ENCODE measurements at regions not wholly inside any gene's neighbourhood (a gene's known extent, or its start where the extent isn't known, plus 50 kb on each side); places are given as distances from the start of the nearest gene placed in this dataset.

GRCh38 chr12:45566257-45566656, 163.2 kb upstream of the ARID2 start:
- Histone ChIP-seq H3K9me3 (ENCODE audit: control insufficient read depth in 5 of 5, low read length in 5 of 5) (peaks cover 0 to 4% (median 0%) of the 10 kb centered on the region in 5 donors), H3K27ac (ENCODE audit: low read depth, low read length) (no peak overlapping the region)

GRCh38 chr12:45568808-45569207, 160.7 kb upstream of the ARID2 start:
- Histone ChIP-seq H3K27ac (ENCODE audit: low read depth, low read length) (no peak overlapping the region), H3K27me3 (ENCODE audit: control insufficient read depth in 5 of 5, insufficient read depth in 4 of 5, low read length in 5 of 5) (no peaks in the 10 kb centered on the region), H3K4me3 (ENCODE audit: low read depth in 1 of 5, low read length in 5 of 5) (no peak overlapping the region)

More at GRCh38 chr12:45566257-45566656, 163.2 kb upstream of the ARID2 start:
- no peaks in the 10 kb centered on the region for H3K27me3 ChIP-seq (ENCODE audit: control insufficient read depth in 5 of 5, insufficient read depth in 4 of 5, low read length in 5 of 5)
- no peak overlapping the region for H3K9ac ChIP-seq (ENCODE audit: low read length in 5 of 5)
- H3K4me3 ChIP-seq (ENCODE audit: low read depth in 1 of 5, low read length in 5 of 5): no peak overlapping the region
- H3K36me3 ChIP-seq (ENCODE audit: control insufficient read depth in 5 of 5, insufficient read depth in 5 of 5, low read length in 5 of 5): no peaks in the 10 kb centered on the region
- H3K4me1 ChIP-seq (ENCODE audit: control insufficient read depth in 5 of 5, insufficient read depth in 5 of 5, low read length in 5 of 5): no peaks in the 10 kb centered on the region

GRCh38 chr12:45570501-45570900, 159.0 kb upstream of the ARID2 start:
- Histone ChIP-seq H3K36me3 (ENCODE audit: control insufficient read depth in 5 of 5, insufficient read depth in 5 of 5, low read length in 5 of 5) (no peaks in the 10 kb centered on the region), H3K27me3 (ENCODE audit: control insufficient read depth in 5 of 5, insufficient read depth in 4 of 5, low read length in 5 of 5) (no peaks in the 10 kb centered on the region), H3K4me3 (ENCODE audit: low read depth in 1 of 5, low read length in 5 of 5) (no peak overlapping the region), H3K27ac (ENCODE audit: low read depth, low read length) (no peak overlapping the region), H3K4me1 (ENCODE audit: control insufficient read depth in 5 of 5, insufficient read depth in 5 of 5, low read length in 5 of 5) (no peaks in the 10 kb centered on the region), H3K9me3 (ENCODE audit: control insufficient read depth in 5 of 5, low read length in 5 of 5) (no peaks in the 10 kb centered on the region), H3K9ac (ENCODE audit: low read length in 5 of 5) (no peak overlapping the region)

More at GRCh38 chr12:45568808-45569207, 160.7 kb upstream of the ARID2 start:
- H3K4me1 ChIP-seq (ENCODE audit: control insufficient read depth in 5 of 5, insufficient read depth in 5 of 5, low read length in 5 of 5): no peaks in the 10 kb centered on the region
- no peaks in the 10 kb centered on the region for H3K9me3 ChIP-seq (ENCODE audit: control insufficient read depth in 5 of 5, low read length in 5 of 5)
- H3K9ac ChIP-seq (ENCODE audit: low read length in 5 of 5): no peak overlapping the region
- H3K36me3 ChIP-seq (ENCODE audit: control insufficient read depth in 5 of 5, insufficient read depth in 5 of 5, low read length in 5 of 5): no peaks in the 10 kb centered on the region

GRCh38 chr12:45572114-45572513, 157.4 kb upstream of the ARID2 start:
- H3K9me3 ChIP-seq (ENCODE audit: control insufficient read depth in 5 of 5, low read length in 5 of 5): no peaks in the 10 kb centered on the region
- no peaks in the 10 kb centered on the region for H3K27me3 ChIP-seq (ENCODE audit: control insufficient read depth in 5 of 5, insufficient read depth in 4 of 5, low read length in 5 of 5)
- no peak overlapping the region for H3K4me3 ChIP-seq (ENCODE audit: low read depth in 1 of 5, low read length in 5 of 5)
- H3K27ac ChIP-seq (ENCODE audit: low read depth, low read length): no peak overlapping the region
- peaks cover 0 to 14% (median 13%) of the 10 kb centered on the region in 5 donors for H3K4me1 ChIP-seq (ENCODE audit: control insufficient read depth in 5 of 5, insufficient read depth in 5 of 5, low read length in 5 of 5)
- H3K36me3 ChIP-seq (ENCODE audit: control insufficient read depth in 5 of 5, insufficient read depth in 5 of 5, low read length in 5 of 5): no peaks in the 10 kb centered on the region
- no peak overlapping the region for H3K9ac ChIP-seq (ENCODE audit: low read length in 5 of 5)

GRCh38 chr12:45575417-45575816, 154.1 kb upstream of the ARID2 start:
- H3K9me3 ChIP-seq (ENCODE audit: control insufficient read depth in 5 of 5, low read length in 5 of 5): no peaks in the 10 kb centered on the region
- peaks cover 0 to 14% (median 13%) of the 10 kb centered on the region in 5 donors for H3K4me1 ChIP-seq (ENCODE audit: control insufficient read depth in 5 of 5, insufficient read depth in 5 of 5, low read length in 5 of 5)

GRCh38 chr12:45575823-45576475, 153.6 kb upstream of the ARID2 start:
- Histone ChIP-seq H3K36me3 (ENCODE audit: control insufficient read depth in 5 of 5, insufficient read depth in 5 of 5, low read length in 5 of 5) (no peaks in the 10 kb centered on the region), H3K27me3 (ENCODE audit: control insufficient read depth in 5 of 5, insufficient read depth in 4 of 5, low read length in 5 of 5) (no peaks in the 10 kb centered on the region), H3K27ac (ENCODE audit: low read depth, low read length) (no peak overlapping the region), H3K4me3 (ENCODE audit: low read depth in 1 of 5, low read length in 5 of 5) (peak overlapping the region in 1 of 5 donors; percentile 9), H3K4me1 (ENCODE audit: control insufficient read depth in 5 of 5, insufficient read depth in 5 of 5, low read length in 5 of 5) (peaks cover 0 to 14% (median 13%) of the 10 kb centered on the region in 5 donors), H3K9me3 (ENCODE audit: control insufficient read depth in 5 of 5, low read length in 5 of 5) (no peaks in the 10 kb centered on the region), H3K9ac (ENCODE audit: low read length in 5 of 5) (no peak overlapping the region)

More at GRCh38 chr12:45575417-45575816, 154.1 kb upstream of the ARID2 start:
- H3K9ac ChIP-seq (ENCODE audit: low read length in 5 of 5): no peak overlapping the region
- H3K4me3 ChIP-seq (ENCODE audit: low read depth in 1 of 5, low read length in 5 of 5): no peak overlapping the region
- no peaks in the 10 kb centered on the region for H3K36me3 ChIP-seq (ENCODE audit: control insufficient read depth in 5 of 5, insufficient read depth in 5 of 5, low read length in 5 of 5)
- no peaks in the 10 kb centered on the region for H3K27me3 ChIP-seq (ENCODE audit: control insufficient read depth in 5 of 5, insufficient read depth in 4 of 5, low read length in 5 of 5)
- H3K27ac ChIP-seq (ENCODE audit: low read depth, low read length): no peak overlapping the region

GRCh38 chr12:45577844-45578399, 151.6 kb upstream of the ARID2 start:
- H3K27ac ChIP-seq (ENCODE audit: low read depth, low read length): no peak overlapping the region
- no peaks in the 10 kb centered on the region for H3K36me3 ChIP-seq (ENCODE audit: control insufficient read depth in 5 of 5, insufficient read depth in 5 of 5, low read length in 5 of 5)
- H3K4me1 ChIP-seq (ENCODE audit: control insufficient read depth in 5 of 5, insufficient read depth in 5 of 5, low read length in 5 of 5): peaks cover 0 to 14% (median 13%) of the 10 kb centered on the region in 5 donors
- H3K9me3 ChIP-seq (ENCODE audit: control insufficient read depth in 5 of 5, low read length in 5 of 5): no peaks in the 10 kb centered on the region
- H3K9ac ChIP-seq (ENCODE audit: low read length in 5 of 5): no peak overlapping the region
- H3K4me3 ChIP-seq (ENCODE audit: low read depth in 1 of 5, low read length in 5 of 5): no peak overlapping the region
- no peaks in the 10 kb centered on the region for H3K27me3 ChIP-seq (ENCODE audit: control insufficient read depth in 5 of 5, insufficient read depth in 4 of 5, low read length in 5 of 5)

GRCh38 chr12:45580356-45580969, 149.0 kb upstream of the ARID2 start:
- H3K4me1 ChIP-seq (ENCODE audit: control insufficient read depth in 5 of 5, insufficient read depth in 5 of 5, low read length in 5 of 5): peaks cover 0 to 14% (median 13%) of the 10 kb centered on the region in 5 donors

GRCh38 chr12:45581112-45581511, 148.4 kb upstream of the ARID2 start:
- Histone ChIP-seq H3K27ac (ENCODE audit: low read depth, low read length) (no peak overlapping the region), H3K4me1 (ENCODE audit: control insufficient read depth in 5 of 5, insufficient read depth in 5 of 5, low read length in 5 of 5) (peaks cover 0 to 9% (median 8%) of the 10 kb centered on the region in 5 donors), H3K4me3 (ENCODE audit: low read depth in 1 of 5, low read length in 5 of 5) (no peak overlapping the region), H3K9me3 (ENCODE audit: control insufficient read depth in 5 of 5, low read length in 5 of 5) (no peaks in the 10 kb centered on the region), H3K36me3 (ENCODE audit: control insufficient read depth in 5 of 5, insufficient read depth in 5 of 5, low read length in 5 of 5) (no peaks in the 10 kb centered on the region), H3K27me3 (ENCODE audit: control insufficient read depth in 5 of 5, insufficient read depth in 4 of 5, low read length in 5 of 5) (no peaks in the 10 kb centered on the region), H3K9ac (ENCODE audit: low read length in 5 of 5) (no peak overlapping the region)

More at GRCh38 chr12:45580356-45580969, 149.0 kb upstream of the ARID2 start:
- Histone ChIP-seq H3K9ac (ENCODE audit: low read length in 5 of 5) (no peak overlapping the region), H3K27ac (ENCODE audit: low read depth, low read length) (no peak overlapping the region), H3K27me3 (ENCODE audit: control insufficient read depth in 5 of 5, insufficient read depth in 4 of 5, low read length in 5 of 5) (no peaks in the 10 kb centered on the region), H3K36me3 (ENCODE audit: control insufficient read depth in 5 of 5, insufficient read depth in 5 of 5, low read length in 5 of 5) (no peaks in the 10 kb centered on the region), H3K4me3 (ENCODE audit: low read depth in 1 of 5, low read length in 5 of 5) (no peak overlapping the region), H3K9me3 (ENCODE audit: control insufficient read depth in 5 of 5, low read length in 5 of 5) (no peaks in the 10 kb centered on the region)

GRCh38 chr12:45582536-45582935, 147.0 kb upstream of the ARID2 start:
- no peaks in the 10 kb centered on the region for H3K27me3 ChIP-seq (ENCODE audit: control insufficient read depth in 5 of 5, insufficient read depth in 4 of 5, low read length in 5 of 5)
- no peak overlapping the region for H3K4me3 ChIP-seq (ENCODE audit: low read depth in 1 of 5, low read length in 5 of 5)
- no peaks in the 10 kb centered on the region for H3K4me1 ChIP-seq (ENCODE audit: control insufficient read depth in 5 of 5, insufficient read depth in 5 of 5, low read length in 5 of 5)
- H3K9me3 ChIP-seq (ENCODE audit: control insufficient read depth in 5 of 5, low read length in 5 of 5): no peaks in the 10 kb centered on the region
- no peak overlapping the region for H3K27ac ChIP-seq (ENCODE audit: low read depth, low read length)
- H3K36me3 ChIP-seq (ENCODE audit: control insufficient read depth in 5 of 5, insufficient read depth in 5 of 5, low read length in 5 of 5): no peaks in the 10 kb centered on the region
- no peak overlapping the region for H3K9ac ChIP-seq (ENCODE audit: low read length in 5 of 5)

Measured in subcutaneous abdominal adipose tissue (tissue), 5 donors.